ENCODE measurements at regions not wholly inside any gene's neighbourhood (a gene's known extent, or its start where the extent isn't known, plus 50 kb on each side); places are given as distances from the start of the nearest gene placed in this dataset.

DNA sequence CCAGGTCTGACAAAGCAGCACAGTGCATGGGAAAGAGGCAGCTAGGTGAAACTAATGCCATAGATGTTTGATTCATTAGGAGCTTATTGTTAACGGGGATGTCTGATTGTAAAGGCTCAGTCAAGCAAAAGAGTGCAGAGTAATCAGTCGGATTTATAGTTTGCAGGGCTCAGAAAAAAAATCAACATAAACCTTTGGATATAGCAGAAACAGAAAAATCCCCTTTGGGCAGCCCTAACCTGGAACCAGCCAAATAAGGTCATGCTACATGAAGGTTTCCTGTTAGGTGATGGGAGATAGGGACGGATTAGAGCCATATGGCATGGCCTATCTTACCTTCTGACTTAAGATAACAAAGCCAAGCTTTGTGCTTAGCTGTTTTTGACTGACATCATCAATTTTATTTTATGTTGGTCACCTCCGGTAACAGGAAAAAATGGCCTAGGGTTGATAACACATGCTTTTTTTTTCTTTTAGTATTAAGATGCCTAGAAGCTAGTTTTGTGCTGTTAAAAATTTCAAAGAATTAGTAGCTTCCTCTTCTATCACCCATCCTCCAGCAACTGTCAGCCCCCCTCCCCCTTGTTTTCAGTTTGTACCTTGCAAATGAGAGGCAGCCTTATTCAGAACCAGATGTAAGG is 60.7 kb upstream of the ZEB2 start:
- 64% methylated on average over 4 of the region's 4 CpGs for WGBS
- Histone ChIP-seq H3K9ac (ENCODE audit: low read length) (no peak overlapping the region), H3K4me1 (ENCODE audit: control insufficient read depth, insufficient read depth, low read depth, low read length) (no peaks in the 10 kb centered on the region), H2BK5ac (ENCODE audit: low read depth, low read length, poor library complexity, severe bottlenecking) (no peak overlapping the region), H3K18ac (ENCODE audit: low read depth in 1 of 2, low read length in 2 of 2) (no peak overlapping the region), H3K36me3 (ENCODE audit: control insufficient read depth in 1 of 2, insufficient read depth in 2 of 2, low read depth in 1 of 2, low read length in 2 of 2) (no peaks in the 10 kb centered on the region), H3K14ac (ENCODE audit: low read length in 2 of 2) (no peak overlapping the region), H4K8ac (ENCODE audit: low read length) (no peak overlapping the region), H3K27me3 (ENCODE audit: control insufficient read depth in 1 of 2, insufficient read depth in 1 of 2, low read length in 2 of 2) (no peaks in the 10 kb centered on the region), H2AFZ (ENCODE audit: low read depth, low read length) (no peak overlapping the region), H3K79me1 (replicated peaks; ENCODE audit: low read length, poor library complexity, severe bottlenecking) (no peaks in the 10 kb centered on the region), H3K27ac (ENCODE audit: low read length, poor library complexity, severe bottlenecking) (no peak overlapping the region), H4K91ac (ENCODE audit: low read length) (no peak overlapping the region), H3K23ac (ENCODE audit: low read length in 2 of 2) (no peak overlapping the region), H3K4me2 (ENCODE audit: low read length, poor library complexity, severe bottlenecking) (no peak overlapping the region), H3K4me3 (ENCODE audit: insufficient read depth in 1 of 2, low read depth in 1 of 2, low read length in 2 of 2) (no peak overlapping the region), H3K4ac (ENCODE audit: low read depth in 1 of 2, low read length in 2 of 2) (no peak overlapping the region), H2BK120ac (ENCODE audit: low read depth, low read length) (no peak overlapping the region), H3K9me3 (ENCODE audit: control insufficient read depth, low read length) (no peaks in the 10 kb centered on the region), H2AK5ac (ENCODE audit: low read length, severe bottlenecking) (no peak overlapping the region), H2BK12ac (ENCODE audit: low read length in 2 of 2) (no peak overlapping the region), H2BK15ac (ENCODE audit: low read depth, poor library complexity, severe bottlenecking) (no peak overlapping the region)
- no peak for DNase-seq

GRCh38 chr2:144579556-144579955 is 59.6 kb upstream of the ZEB2 start:
- Histone ChIP-seq H4K91ac (ENCODE audit: low read length) (no peak overlapping the region), H3K9me3 (ENCODE audit: control insufficient read depth, low read length) (no peaks in the 10 kb centered on the region), H2BK5ac (ENCODE audit: low read depth, low read length, poor library complexity, severe bottlenecking) (no peak overlapping the region), H3K27ac (ENCODE audit: low read length, poor library complexity, severe bottlenecking) (no peak overlapping the region), H2BK15ac (ENCODE audit: low read depth, poor library complexity, severe bottlenecking) (no peak overlapping the region), H2BK12ac (ENCODE audit: low read length in 2 of 2) (no peak overlapping the region), H3K4ac (ENCODE audit: low read depth in 1 of 2, low read length in 2 of 2) (no peak overlapping the region), H3K79me1 (replicated peaks; ENCODE audit: low read length, poor library complexity, severe bottlenecking) (no peaks in the 10 kb centered on the region), H3K23ac (ENCODE audit: low read length in 2 of 2) (no peak overlapping the region), H3K4me2 (ENCODE audit: low read length, poor library complexity, severe bottlenecking) (no peak overlapping the region), H3K9ac (ENCODE audit: low read length) (no peak overlapping the region), H3K4me1 (ENCODE audit: control insufficient read depth, insufficient read depth, low read depth, low read length) (no peaks in the 10 kb centered on the region), H3K18ac (ENCODE audit: low read depth in 1 of 2, low read length in 2 of 2) (no peak overlapping the region), H3K27me3 (ENCODE audit: control insufficient read depth in 1 of 2, insufficient read depth in 1 of 2, low read length in 2 of 2) (no peaks in the 10 kb centered on the region), H3K4me3 (ENCODE audit: insufficient read depth in 1 of 2, low read depth in 1 of 2, low read length in 2 of 2) (no peak overlapping the region), H2BK120ac (ENCODE audit: low read depth, low read length) (no peak overlapping the region), H3K36me3 (ENCODE audit: control insufficient read depth in 1 of 2, insufficient read depth in 2 of 2, low read depth in 1 of 2, low read length in 2 of 2) (no peaks in the 10 kb centered on the region), H4K8ac (ENCODE audit: low read length) (no peak overlapping the region), H3K14ac (ENCODE audit: low read length in 2 of 2) (no peak overlapping the region), H2AK5ac (ENCODE audit: low read length, severe bottlenecking) (no peak overlapping the region), H2AFZ (ENCODE audit: low read depth, low read length) (no peak overlapping the region)
- over 99% methylated on average over 4 of the region's 4 CpGs for WGBS
- no peak for DNase-seq

DNA sequence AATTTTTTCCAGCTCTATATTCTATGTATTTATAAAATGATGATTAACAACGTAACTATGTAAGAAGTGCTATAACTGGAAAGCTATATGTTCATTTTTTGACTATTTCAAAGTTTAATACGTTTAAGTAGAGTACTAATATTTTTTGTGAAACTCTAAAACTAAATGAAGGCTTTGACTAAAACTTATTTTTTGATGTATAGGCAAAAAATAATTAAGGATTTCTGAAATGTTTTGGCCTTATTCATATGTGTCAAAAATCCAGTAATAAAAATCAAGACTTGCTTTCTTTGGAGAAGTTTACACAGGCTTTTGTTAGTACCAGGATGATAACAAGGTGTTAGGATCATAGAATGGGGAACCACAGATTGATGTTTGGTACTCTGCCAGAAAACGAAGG is 58.2 kb upstream of the ZEB2 start:
- H2AK5ac ChIP-seq (ENCODE audit: low read length, severe bottlenecking) = no peak overlapping the region
- DNase-seq = no peak
- no peak overlapping the region for H3K4me2 ChIP-seq (ENCODE audit: low read length, poor library complexity, severe bottlenecking)
- H3K4me1 ChIP-seq (ENCODE audit: control insufficient read depth, insufficient read depth, low read depth, low read length) = no peaks in the 10 kb centered on the region
- H3K4ac ChIP-seq (ENCODE audit: low read depth in 1 of 2, low read length in 2 of 2) = no peak overlapping the region
- no peaks in the 10 kb centered on the region for H3K27me3 ChIP-seq (ENCODE audit: control insufficient read depth in 1 of 2, insufficient read depth in 1 of 2, low read length in 2 of 2)
- 100% methylated on average over 1 of the region's 3 CpGs for WGBS
- H2BK15ac ChIP-seq (ENCODE audit: low read depth, poor library complexity, severe bottlenecking) = no peak overlapping the region
- H3K4me3 ChIP-seq (ENCODE audit: insufficient read depth in 1 of 2, low read depth in 1 of 2, low read length in 2 of 2) = no peak overlapping the region
- no peak overlapping the region for H2BK12ac ChIP-seq (ENCODE audit: low read length in 2 of 2)
- no peak overlapping the region for H4K91ac ChIP-seq (ENCODE audit: low read length)
- no peak overlapping the region for H3K18ac ChIP-seq (ENCODE audit: low read depth in 1 of 2, low read length in 2 of 2)
- no peak overlapping the region for H2BK120ac ChIP-seq (ENCODE audit: low read depth, low read length)
- H2BK5ac ChIP-seq (ENCODE audit: low read depth, low read length, poor library complexity, severe bottlenecking) = no peak overlapping the region
- H3K14ac ChIP-seq (ENCODE audit: low read length in 2 of 2) = no peak overlapping the region
- no peak overlapping the region for H2AFZ ChIP-seq (ENCODE audit: low read depth, low read length)
- H3K79me1 ChIP-seq (replicated peaks; ENCODE audit: low read length, poor library complexity, severe bottlenecking) = no peaks in the 10 kb centered on the region
- H4K8ac ChIP-seq (ENCODE audit: low read length) = no peak overlapping the region
- H3K9ac ChIP-seq (ENCODE audit: low read length) = no peak overlapping the region
- H3K27ac ChIP-seq (ENCODE audit: low read length, poor library complexity, severe bottlenecking) = no peak overlapping the region
- H3K23ac ChIP-seq (ENCODE audit: low read length in 2 of 2) = no peak overlapping the region
- H3K9me3 ChIP-seq (ENCODE audit: control insufficient read depth, low read length) = no peaks in the 10 kb centered on the region
- H3K36me3 ChIP-seq (ENCODE audit: control insufficient read depth in 1 of 2, insufficient read depth in 2 of 2, low read depth in 1 of 2, low read length in 2 of 2) = no peaks in the 10 kb centered on the region

GRCh38 chr2:144572977-144573376 is 53.1 kb upstream of the ZEB2 start:
- H3K79me1 ChIP-seq (replicated peaks; ENCODE audit: low read length, poor library complexity, severe bottlenecking) = no peaks in the 10 kb centered on the region
- no peak overlapping the region for H3K27ac ChIP-seq (ENCODE audit: low read length, poor library complexity, severe bottlenecking)
- DNase-seq = no peak
- no peak overlapping the region for H2AK5ac ChIP-seq (ENCODE audit: low read length, severe bottlenecking)
- no peak overlapping the region for H3K4ac ChIP-seq (ENCODE audit: low read depth in 1 of 2, low read length in 2 of 2)
- no peak overlapping the region for H3K23ac ChIP-seq (ENCODE audit: low read length in 2 of 2)
- no peaks in the 10 kb centered on the region for H3K9me3 ChIP-seq (ENCODE audit: control insufficient read depth, low read length)
- no peak overlapping the region for H3K9ac ChIP-seq (ENCODE audit: low read length)
- H4K8ac ChIP-seq (ENCODE audit: low read length) = no peak overlapping the region
- no peak overlapping the region for H2AFZ ChIP-seq (ENCODE audit: low read depth, low read length)
- no peak overlapping the region for H3K4me2 ChIP-seq (ENCODE audit: low read length, poor library complexity, severe bottlenecking)
- H3K4me3 ChIP-seq (ENCODE audit: insufficient read depth in 1 of 2, low read depth in 1 of 2, low read length in 2 of 2) = no peak overlapping the region
- H3K36me3 ChIP-seq (ENCODE audit: control insufficient read depth in 1 of 2, insufficient read depth in 2 of 2, low read depth in 1 of 2, low read length in 2 of 2) = no peaks in the 10 kb centered on the region
- H4K91ac ChIP-seq (ENCODE audit: low read length) = no peak overlapping the region
- no peaks in the 10 kb centered on the region for H3K4me1 ChIP-seq (ENCODE audit: control insufficient read depth, insufficient read depth, low read depth, low read length)
- H2BK12ac ChIP-seq (ENCODE audit: low read length in 2 of 2) = no peak overlapping the region
- H2BK120ac ChIP-seq (ENCODE audit: low read depth, low read length) = no peak overlapping the region
- H3K27me3 ChIP-seq (ENCODE audit: control insufficient read depth in 1 of 2, insufficient read depth in 1 of 2, low read length in 2 of 2) = no peaks in the 10 kb centered on the region
- no peak overlapping the region for H3K14ac ChIP-seq (ENCODE audit: low read length in 2 of 2)
- H2BK15ac ChIP-seq (ENCODE audit: low read depth, poor library complexity, severe bottlenecking) = no peak overlapping the region
- H2BK5ac ChIP-seq (ENCODE audit: low read depth, low read length, poor library complexity, severe bottlenecking) = no peak overlapping the region
- H3K18ac ChIP-seq (ENCODE audit: low read depth in 1 of 2, low read length in 2 of 2) = no peak overlapping the region
